DOHH2 (cell line): ENCODE measurements at regions not wholly inside any gene's neighbourhood (a gene's known extent, or its start where the extent isn't known, plus 50 kb on each side); places are given as distances from the start of the nearest gene placed in this dataset.

Experiments used
- H3F3A ChIP-seq: fragments of 200-600 bp; sonication (generic), shearing (Covaris generic); 2 replicates; pipeline ENCODE4 v1.6.0; 2016; ENCODE audit warnings: antibody characterized with exemption, mild to moderate bottlenecking; ENCODE audit not compliant: control insufficient read depth, insufficient read depth
- H3K27ac ChIP-seq: fragments of 200-600 bp; sonication (generic); 2 replicates; pipeline ENCODE4 v1.5.1; 2014; ENCODE audit warnings: low read depth, mild to moderate bottlenecking, low read length, moderate library complexity
- H3K27me3 ChIP-seq: fragments of 200-600 bp; sonication (generic); 2 replicates; pipeline ENCODE4 v1.6.1; 2014; ENCODE audit warnings: mild to moderate bottlenecking, low read length, mixed read lengths; ENCODE audit not compliant: control insufficient read depth
- H3K36me3 ChIP-seq: fragments of 200-600 bp; sonication (generic); 2 replicates; pipeline ENCODE4 v1.6.1; 2014; ENCODE audit warnings: mild to moderate bottlenecking, low read length, moderate library complexity, mixed read lengths; ENCODE audit not compliant: control insufficient read depth
- H3K4me1 ChIP-seq: fragments of 200-600 bp; sonication (generic); 2 replicates; pipeline ENCODE4 v1.6.1; 2014; ENCODE audit warnings: mild to moderate bottlenecking, low read length, mixed read lengths; ENCODE audit not compliant: control insufficient read depth
- H3K4me2 ChIP-seq: fragments of 200-600 bp; sonication (generic); 2 replicates; pipeline ENCODE4 v1.6.0; 2014; ENCODE audit warnings: mild to moderate bottlenecking, low read length, moderate library complexity
- H3K4me3 ChIP-seq: fragments of 200-600 bp; sonication (generic); 2 replicates; pipeline ENCODE4 v1.5.1; 2014; ENCODE audit warnings: mild to moderate bottlenecking, low read length, mixed read lengths
- H3K79me2 ChIP-seq: fragments of 200-600 bp; sonication (generic); 2 replicates; pipeline ENCODE4 v1.6.1; 2014; ENCODE audit warnings: mild to moderate bottlenecking, low read length, mixed read lengths; ENCODE audit not compliant: control insufficient read depth
- H3K9me2 ChIP-seq: fragments of 200-600 bp; sonication (generic); replicated peaks from 2 replicates; pipeline ENCODE4 v1.6.1; 2014; ENCODE audit warnings: mild to moderate bottlenecking, low read length, mixed read lengths; ENCODE audit not compliant: control insufficient read depth
- H3K9me3 ChIP-seq: fragments of 200-600 bp; sonication (generic); 2 replicates; pipeline ENCODE4 v1.6.1; 2014; ENCODE audit warnings: antibody characterized with exemption, low read length, mixed read lengths; ENCODE audit not compliant: control insufficient read depth, insufficient read depth
- H4K20me1 ChIP-seq: fragments of 200-600 bp; sonication (generic); 2 replicates; pipeline ENCODE4 v1.6.0; 2014; ENCODE audit warnings: low read depth, mild to moderate bottlenecking, antibody characterized with exemption, low read length, moderate library complexity; ENCODE audit not compliant: control insufficient read depth, insufficient read depth
- CTCF ChIP-seq: fragments of 200-600 bp; sonication (generic); IDR thresholded peaks from one replicate; pipeline ENCODE4 v1.5.1; 2014; ENCODE audit warnings: antibody characterized with exemption, mild to moderate bottlenecking, low read depth, low read length; ENCODE audit not compliant: poor library complexity, severe bottlenecking
- EZH2phosphoT487 ChIP-seq: fragments of 200-600 bp; sonication (generic); IDR thresholded peaks from 2 replicates; pipeline ENCODE4 v1.6.1; 2017; ENCODE audit warnings: borderline replicate concordance, mild to moderate bottlenecking, antibody characterized with exemption, low read length, moderate library complexity, mixed read lengths

GRCh38 chr2:145198555-145198954, 678.6 kb upstream of the ZEB2 start:
- Histone ChIP-seq H3K4me2 (no peak overlapping the region), H3K4me1 (no peaks in the 10 kb centered on the region)
- TF ChIP-seq CTCF, result no peak
- no peak for TF ChIP-seq EZH2phosphoT487

GRCh38 chr2:145197944-145198343, 678.0 kb upstream of the ZEB2 start:
- no peaks in the 10 kb centered on the region for H3K9me3 ChIP-seq
- H3K27ac ChIP-seq, result no peak overlapping the region
- TF ChIP-seq CTCF (no peak), EZH2phosphoT487 (no peak)
- no peaks in the 10 kb centered on the region for H3K27me3 ChIP-seq
- no peaks in the 10 kb centered on the region for H3K36me3 ChIP-seq
- no peaks in the 10 kb centered on the region for H3K9me2 ChIP-seq
- no peaks in the 10 kb centered on the region for H3F3A ChIP-seq
- H4K20me1 ChIP-seq, result no peaks in the 10 kb centered on the region
- H3K4me2 ChIP-seq, result no peak overlapping the region
- H3K79me2 ChIP-seq, result no peaks in the 10 kb centered on the region
- H3K4me1 ChIP-seq, result no peaks in the 10 kb centered on the region
- H3K4me3 ChIP-seq, result no peak overlapping the region

More at GRCh38 chr2:145198555-145198954, 678.6 kb upstream of the ZEB2 start:
- H3F3A ChIP-seq, result no peaks in the 10 kb centered on the region
- H3K9me3 ChIP-seq, result no peaks in the 10 kb centered on the region
- no peak overlapping the region for H3K4me3 ChIP-seq
- H3K27me3 ChIP-seq, result no peaks in the 10 kb centered on the region
- no peak overlapping the region for H3K27ac ChIP-seq
- no peaks in the 10 kb centered on the region for H3K79me2 ChIP-seq
- H3K9me2 ChIP-seq, result no peaks in the 10 kb centered on the region
- no peaks in the 10 kb centered on the region for H3K36me3 ChIP-seq
- no peaks in the 10 kb centered on the region for H4K20me1 ChIP-seq

- H3K4me1 ChIP-seq, result no peaks in the 10 kb centered on the region
- no peaks in the 10 kb centered on the region for H3K36me3 ChIP-seq
- H3K9me2 ChIP-seq, result no peaks in the 10 kb centered on the region
- no peak overlapping the region for H3K4me2 ChIP-seq
- H4K20me1 ChIP-seq, result no peaks in the 10 kb centered on the region
- H3K27me3 ChIP-seq, result no peaks in the 10 kb centered on the region
- no peaks in the 10 kb centered on the region for H3F3A ChIP-seq
- H3K79me2 ChIP-seq, result no peaks in the 10 kb centered on the region
- 0 out of 2 replicates have a peak, but pooled peaks cover 3% of the 10 kb centered on the region for H3K9me3 ChIP-seq
- TF ChIP-seq EZH2phosphoT487 (no peak), CTCF (no peak)
- H3K27ac ChIP-seq, result no peak overlapping the region
- no peak overlapping the region for H3K4me3 ChIP-seq
Measured at GRCh38 chr2:145194673-145195072, 674.8 kb upstream of the ZEB2 start.
